A549 (cell line): ENCODE measurements at regions not wholly inside any gene's neighbourhood (a gene's known extent, or its start where the extent isn't known, plus 50 kb on each side); places are given as distances from the start of the nearest gene placed in this dataset.

Source experiments
- BHLHE40 ChIP-seq: IDR thresholded peaks from 2 replicates; pipeline ENCODE4 v1.6.1; 2012; ENCODE audit warnings: low read depth, low read length, inconsistent platforms
- CEBPB ChIP-seq, 2 experiments: fragments of >200 bp in 1 of 2; sonication (Bioruptor Twin) in 1 of 2; formaldehyde crosslinking in 1 of 2; IDR thresholded peaks; 2 replicates each; pipeline ENCODE4 v1.6.1; 2012 to 2016
- EP300 ChIP-seq, 2 experiments: fragments of >200 bp; sonication (Bioruptor Twin); formaldehyde crosslinking; IDR thresholded peaks; 2 replicates in 1 of 2; 3 replicates in 1 of 2; pipeline ENCODE4 v1.6.1; 2016 to 2017
- GATA3 ChIP-seq: IDR thresholded peaks from 2 replicates; pipeline ENCODE4 v1.6.1; 2012; ENCODE audit warnings: borderline replicate concordance
- JUNB ChIP-seq: fragments of >200 bp; sonication (Bioruptor Twin); formaldehyde crosslinking; IDR thresholded peaks from 2 replicates; pipeline ENCODE4 v1.6.1; 2016
- MYC ChIP-seq: IDR thresholded peaks from 2 replicates; pipeline ENCODE4 v1.6.1; 2012; ENCODE audit warnings: mild to moderate bottlenecking, inconsistent platforms, low read length, improper control_type of control experiment, borderline replicate concordance
- POLR2A ChIP-seq: IDR thresholded peaks from 2 replicates; pipeline ENCODE4 v1.6.1; 2012; ENCODE audit warnings: mild to moderate bottlenecking, low read length
- RAD21 ChIP-seq, 2 experiments: fragments of >200 bp in 1 of 2; sonication (Bioruptor Twin) in 1 of 2; formaldehyde crosslinking in 1 of 2; IDR thresholded peaks in 1 of 2; conservative IDR thresholded peaks in 1 of 2; 2 replicates in 1 of 2; 3 replicates in 1 of 2; pipeline ENCODE4 v1.6.1; 2012 to 2018; ENCODE audit warnings: inconsistent platforms in 1 of 2
- RARB ChIP-seq: fragments of 250-450 bp; sonication (Bioruptor Pico); IDR thresholded peaks from 2 replicates; pipeline ENCODE4 v1.8.0; 2021; ENCODE audit warnings: mild to moderate bottlenecking, moderate library complexity
- ZC3H11A ChIP-seq: fragments of 450-650 bp; IDR thresholded peaks from 2 replicates; pipeline ENCODE4 v1.6.1; 2014; ENCODE audit warnings: antibody characterized with exemption, mild to moderate bottlenecking
- ZFP36 ChIP-seq: fragments of 450-650 bp; IDR thresholded peaks from 2 replicates; pipeline ENCODE4 v1.6.1; 2014; ENCODE audit warnings: borderline replicate concordance; ENCODE audit not compliant: partially characterized antibody
- TF ChIP-seq, protein P1 (sequence below): fragments of >200 bp; sonication (Bioruptor Twin); formaldehyde crosslinking; IDR thresholded peaks from 3 replicates; pipeline ENCODE4 v1.5.1; 2016
- TF ChIP-seq, protein P2 (sequence below): fragments of 200-600 bp; sonication (generic); IDR thresholded peaks from 2 replicates; pipeline ENCODE4 v1.6.1; 2016; ENCODE audit warnings: antibody characterized with exemption, mild to moderate bottlenecking, moderate library complexity
- TF ChIP-seq, protein P3 (sequence below): fragments of 450-650 bp; IDR thresholded peaks from 2 replicates; pipeline ENCODE4 v1.6.1; 2014; ENCODE audit warnings: antibody characterized with exemption

DNA sequence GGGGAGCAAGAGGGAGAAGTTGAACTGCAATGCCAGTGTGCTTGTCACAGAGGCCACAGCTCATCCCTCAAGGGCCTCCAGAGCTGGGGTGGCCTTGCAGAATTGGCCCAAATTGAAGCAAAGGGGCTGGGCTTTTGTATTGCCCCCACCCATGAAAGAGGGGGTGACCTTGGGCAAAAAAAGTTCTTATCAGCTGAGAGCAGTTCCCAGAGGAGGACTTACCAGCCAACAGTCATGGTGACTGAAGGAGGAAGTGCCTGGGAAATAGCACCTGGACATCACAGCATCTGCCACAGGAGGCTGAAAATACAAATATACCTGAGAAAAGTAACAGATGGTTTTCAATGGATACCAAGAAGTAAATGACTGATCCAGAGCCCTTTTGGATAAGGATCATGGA, 262.4 kb downstream of the MID1IP1 start:
- TF ChIP-seq CEBPB (IDR thresholded peaks at IDR 0.05) (no peak), POLR2A (no peak), RAD21 (conservative IDR thresholded peaks at IDR 0.05 in 1 of 2, IDR thresholded peaks at IDR 0.05 in 1 of 2) (no peak), RARB (CRISPR knock-in tag) (no peak), MYC (no peak), JUNB (no peak), ZFP36 (no peak), ZC3H11A (no peak), GATA3 (no peak), EP300 (IDR thresholded peaks at IDR 0.05) (no peak), BHLHE40 (no peak)
- TF ChIP-seq, protein P1, sequence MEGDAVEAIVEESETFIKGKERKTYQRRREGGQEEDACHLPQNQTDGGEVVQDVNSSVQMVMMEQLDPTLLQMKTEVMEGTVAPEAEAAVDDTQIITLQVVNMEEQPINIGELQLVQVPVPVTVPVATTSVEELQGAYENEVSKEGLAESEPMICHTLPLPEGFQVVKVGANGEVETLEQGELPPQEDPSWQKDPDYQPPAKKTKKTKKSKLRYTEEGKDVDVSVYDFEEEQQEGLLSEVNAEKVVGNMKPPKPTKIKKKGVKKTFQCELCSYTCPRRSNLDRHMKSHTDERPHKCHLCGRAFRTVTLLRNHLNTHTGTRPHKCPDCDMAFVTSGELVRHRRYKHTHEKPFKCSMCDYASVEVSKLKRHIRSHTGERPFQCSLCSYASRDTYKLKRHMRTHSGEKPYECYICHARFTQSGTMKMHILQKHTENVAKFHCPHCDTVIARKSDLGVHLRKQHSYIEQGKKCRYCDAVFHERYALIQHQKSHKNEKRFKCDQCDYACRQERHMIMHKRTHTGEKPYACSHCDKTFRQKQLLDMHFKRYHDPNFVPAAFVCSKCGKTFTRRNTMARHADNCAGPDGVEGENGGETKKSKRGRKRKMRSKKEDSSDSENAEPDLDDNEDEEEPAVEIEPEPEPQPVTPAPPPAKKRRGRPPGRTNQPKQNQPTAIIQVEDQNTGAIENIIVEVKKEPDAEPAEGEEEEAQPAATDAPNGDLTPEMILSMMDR, result no peak
- TF ChIP-seq, protein P2, sequence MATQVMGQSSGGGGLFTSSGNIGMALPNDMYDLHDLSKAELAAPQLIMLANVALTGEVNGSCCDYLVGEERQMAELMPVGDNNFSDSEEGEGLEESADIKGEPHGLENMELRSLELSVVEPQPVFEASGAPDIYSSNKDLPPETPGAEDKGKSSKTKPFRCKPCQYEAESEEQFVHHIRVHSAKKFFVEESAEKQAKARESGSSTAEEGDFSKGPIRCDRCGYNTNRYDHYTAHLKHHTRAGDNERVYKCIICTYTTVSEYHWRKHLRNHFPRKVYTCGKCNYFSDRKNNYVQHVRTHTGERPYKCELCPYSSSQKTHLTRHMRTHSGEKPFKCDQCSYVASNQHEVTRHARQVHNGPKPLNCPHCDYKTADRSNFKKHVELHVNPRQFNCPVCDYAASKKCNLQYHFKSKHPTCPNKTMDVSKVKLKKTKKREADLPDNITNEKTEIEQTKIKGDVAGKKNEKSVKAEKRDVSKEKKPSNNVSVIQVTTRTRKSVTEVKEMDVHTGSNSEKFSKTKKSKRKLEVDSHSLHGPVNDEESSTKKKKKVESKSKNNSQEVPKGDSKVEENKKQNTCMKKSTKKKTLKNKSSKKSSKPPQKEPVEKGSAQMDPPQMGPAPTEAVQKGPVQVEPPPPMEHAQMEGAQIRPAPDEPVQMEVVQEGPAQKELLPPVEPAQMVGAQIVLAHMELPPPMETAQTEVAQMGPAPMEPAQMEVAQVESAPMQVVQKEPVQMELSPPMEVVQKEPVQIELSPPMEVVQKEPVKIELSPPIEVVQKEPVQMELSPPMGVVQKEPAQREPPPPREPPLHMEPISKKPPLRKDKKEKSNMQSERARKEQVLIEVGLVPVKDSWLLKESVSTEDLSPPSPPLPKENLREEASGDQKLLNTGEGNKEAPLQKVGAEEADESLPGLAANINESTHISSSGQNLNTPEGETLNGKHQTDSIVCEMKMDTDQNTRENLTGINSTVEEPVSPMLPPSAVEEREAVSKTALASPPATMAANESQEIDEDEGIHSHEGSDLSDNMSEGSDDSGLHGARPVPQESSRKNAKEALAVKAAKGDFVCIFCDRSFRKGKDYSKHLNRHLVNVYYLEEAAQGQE, result no peak
- TF ChIP-seq, protein P3, sequence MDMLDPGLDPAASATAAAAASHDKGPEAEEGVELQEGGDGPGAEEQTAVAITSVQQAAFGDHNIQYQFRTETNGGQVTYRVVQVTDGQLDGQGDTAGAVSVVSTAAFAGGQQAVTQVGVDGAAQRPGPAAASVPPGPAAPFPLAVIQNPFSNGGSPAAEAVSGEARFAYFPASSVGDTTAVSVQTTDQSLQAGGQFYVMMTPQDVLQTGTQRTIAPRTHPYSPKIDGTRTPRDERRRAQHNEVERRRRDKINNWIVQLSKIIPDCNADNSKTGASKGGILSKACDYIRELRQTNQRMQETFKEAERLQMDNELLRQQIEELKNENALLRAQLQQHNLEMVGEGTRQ, result no peak
